ENCODE measurements at regions not wholly inside any gene's neighbourhood (a gene's known extent, or its start where the extent isn't known, plus 50 kb on each side); places are given as distances from the start of the nearest gene placed in this dataset.

DNA sequence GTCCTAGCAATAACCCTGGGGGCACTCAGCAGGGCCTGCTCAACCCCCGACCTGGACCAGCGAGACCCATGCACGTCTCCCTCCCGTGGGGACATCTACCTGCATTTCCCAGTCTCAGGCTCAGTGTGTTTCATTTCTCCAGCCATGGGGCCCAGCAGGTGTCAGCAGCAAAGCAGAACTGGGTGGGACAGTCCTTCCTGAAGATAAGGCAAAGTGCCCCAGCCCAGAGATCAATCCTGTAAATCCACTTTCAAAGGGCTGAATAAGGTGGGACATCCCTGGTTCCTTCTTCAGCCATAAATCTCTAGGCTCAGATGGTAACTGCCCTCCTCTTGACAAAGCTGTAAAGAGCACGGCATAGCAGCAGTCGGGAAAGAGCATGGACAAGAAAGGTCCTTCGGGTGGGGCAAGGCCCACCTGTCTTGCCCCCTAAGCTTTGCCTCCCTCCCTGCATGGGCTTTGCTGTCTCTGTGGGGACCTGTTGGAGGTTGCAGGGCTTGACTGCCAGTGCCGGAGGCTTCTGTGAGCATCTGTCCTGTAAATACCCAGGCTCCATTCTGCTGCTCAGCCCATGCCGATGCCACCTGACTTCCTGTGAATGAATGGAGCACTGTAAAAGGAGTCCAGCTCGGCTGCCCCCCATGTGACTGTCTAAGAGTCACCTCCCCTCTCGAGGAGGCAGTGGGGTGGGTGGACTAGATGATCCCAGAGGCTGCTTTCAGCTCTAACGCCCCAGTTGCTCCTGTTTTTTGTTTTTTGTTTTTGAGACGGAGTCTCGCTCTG, 84.8 kb upstream of the TBC1D3K start:
- no peak for ATAC-seq
- Mint-ChIP-seq H3K36me3 (no peaks in the 10 kb centered on the region), H3K27ac (no peak overlapping the region), H3K4me1 (0 out of 2 replicates have a peak, but pooled peaks cover 4% of the 10 kb centered on the region), H3K9me3 (no peaks in the 10 kb centered on the region), H3K27me3 (ENCODE audit: low read depth) (no peaks in the 10 kb centered on the region; the same call in none of the 2 replicates), H3K4me3 (no peak overlapping the region)
- ChIA-PET POLR2A (no interaction called here), CTCF (interaction anchor here (1.3 kb wide), 1 partner anchor 23 kb away, joined by 3 read pairs; no protein-coding TSS in a partner anchor)
- no peak for DNase-seq (ENCODE audit: low spot score)
- TF ChIP-seq ZSCAN18 (CRISPR knock-in tag; IDR thresholded peaks at IDR 0.05) (no peak), ZBTB21 (CRISPR knock-in tag; IDR thresholded peaks at IDR 0.05; ENCODE audit: borderline replicate concordance) (no peak), KAT7 (CRISPR knock-in tag; IDR thresholded peaks at IDR 0.05; ENCODE audit: borderline replicate concordance) (no peak), USF1 (CRISPR knock-in tag; IDR thresholded peaks at IDR 0.05) (no peak), CTCF (IDR thresholded peaks at IDR 0.05) (no peak), NFATC4 (CRISPR knock-in tag; IDR thresholded peaks at IDR 0.05) (no peak), ESRRA (CRISPR knock-in tag; IDR thresholded peaks at IDR 0.05; ENCODE audit: borderline replicate concordance) (no peak), ZNF138 (CRISPR knock-in tag; conservative IDR thresholded peaks at IDR 0.05) (no peak), TEAD1 (CRISPR knock-in tag; IDR thresholded peaks at IDR 0.05) (no peak), ZNF416 (CRISPR knock-in tag; IDR thresholded peaks at IDR 0.05) (no peak), NR2C2 (CRISPR knock-in tag; IDR thresholded peaks at IDR 0.05) (no peak), SP1 (CRISPR knock-in tag; conservative IDR thresholded peaks at IDR 0.05) (no peak), TCF7 (CRISPR knock-in tag; IDR thresholded peaks at IDR 0.05; ENCODE audit: low read depth) (no peak), NR3C1 (CRISPR knock-in tag; conservative IDR thresholded peaks at IDR 0.05; ENCODE audit: low read depth) (no peak), TP53 (CRISPR knock-in tag; IDR thresholded peaks at IDR 0.05) (no peak), GABPB1 (CRISPR knock-in tag; IDR thresholded peaks at IDR 0.05) (no peak), CREM (CRISPR knock-in tag; IDR thresholded peaks at IDR 0.05) (no peak)
- TF ChIP-seq, protein P1, sequence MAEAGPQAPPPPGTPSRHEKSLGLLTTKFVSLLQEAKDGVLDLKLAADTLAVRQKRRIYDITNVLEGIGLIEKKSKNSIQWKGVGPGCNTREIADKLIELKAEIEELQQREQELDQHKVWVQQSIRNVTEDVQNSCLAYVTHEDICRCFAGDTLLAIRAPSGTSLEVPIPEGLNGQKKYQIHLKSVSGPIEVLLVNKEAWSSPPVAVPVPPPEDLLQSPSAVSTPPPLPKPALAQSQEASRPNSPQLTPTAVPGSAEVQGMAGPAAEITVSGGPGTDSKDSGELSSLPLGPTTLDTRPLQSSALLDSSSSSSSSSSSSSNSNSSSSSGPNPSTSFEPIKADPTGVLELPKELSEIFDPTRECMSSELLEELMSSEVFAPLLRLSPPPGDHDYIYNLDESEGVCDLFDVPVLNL (CRISPR knock-in tag; IDR thresholded peaks at IDR 0.05; ENCODE audit: borderline replicate concordance, low read depth), result no peak

DNA sequence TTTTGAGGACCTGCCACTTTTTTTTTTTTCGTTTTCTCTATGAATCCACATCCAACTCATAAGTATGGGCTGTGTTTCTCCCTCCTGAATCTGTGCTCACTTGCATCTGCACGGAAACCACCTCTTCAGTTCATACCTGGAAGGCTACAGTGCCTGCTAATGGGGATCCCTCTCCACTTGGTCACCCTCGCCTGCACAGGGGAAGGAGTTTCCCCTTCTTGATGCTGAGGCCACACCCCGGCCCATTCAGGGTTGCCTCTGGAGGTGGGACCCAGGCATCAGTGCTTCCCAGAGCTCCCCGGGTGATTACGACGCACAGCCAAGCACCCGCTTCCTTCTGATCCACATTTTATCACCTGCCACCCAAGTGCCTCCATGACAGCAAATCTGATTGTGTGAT, 85.9 kb upstream of the TBC1D3K start:
- H3K27me3 Mint-ChIP-seq (ENCODE audit: low read depth), result no peaks in the 10 kb centered on the region; the same call in none of the 2 replicates
- no peak for DNase-seq (ENCODE audit: low spot score)
- H3K4me3 Mint-ChIP-seq, result no peak overlapping the region
- 0 out of 2 replicates have a peak, but pooled peaks cover 4% of the 10 kb centered on the region for H3K4me1 Mint-ChIP-seq
- ATAC-seq, result no peak
- ChIA-PET POLR2A (no interaction called here), CTCF (interaction anchor here (1.3 kb wide), 1 partner anchor 21 kb away, joined by 3 read pairs; no protein-coding TSS in a partner anchor)
- no peak overlapping the region for H3K27ac Mint-ChIP-seq
- no peaks in the 10 kb centered on the region for H3K36me3 Mint-ChIP-seq
- H3K9me3 Mint-ChIP-seq, result no peaks in the 10 kb centered on the region
- no peak for TF ChIP-seq ZBTB43 (CRISPR knock-in tag; IDR thresholded peaks at IDR 0.05)
- no peak for TF ChIP-seq FOXP4 (CRISPR knock-in tag; IDR thresholded peaks at IDR 0.05)
- TF ChIP-seq ZNF219 (CRISPR knock-in tag; IDR thresholded peaks at IDR 0.05; ENCODE audit: borderline replicate concordance), result no peak
- TF ChIP-seq ZNF416 (CRISPR knock-in tag; IDR thresholded peaks at IDR 0.05), result no peak
- TF ChIP-seq MYBL2 (CRISPR knock-in tag; IDR thresholded peaks at IDR 0.05), result no peak
- TF ChIP-seq, protein P2, sequence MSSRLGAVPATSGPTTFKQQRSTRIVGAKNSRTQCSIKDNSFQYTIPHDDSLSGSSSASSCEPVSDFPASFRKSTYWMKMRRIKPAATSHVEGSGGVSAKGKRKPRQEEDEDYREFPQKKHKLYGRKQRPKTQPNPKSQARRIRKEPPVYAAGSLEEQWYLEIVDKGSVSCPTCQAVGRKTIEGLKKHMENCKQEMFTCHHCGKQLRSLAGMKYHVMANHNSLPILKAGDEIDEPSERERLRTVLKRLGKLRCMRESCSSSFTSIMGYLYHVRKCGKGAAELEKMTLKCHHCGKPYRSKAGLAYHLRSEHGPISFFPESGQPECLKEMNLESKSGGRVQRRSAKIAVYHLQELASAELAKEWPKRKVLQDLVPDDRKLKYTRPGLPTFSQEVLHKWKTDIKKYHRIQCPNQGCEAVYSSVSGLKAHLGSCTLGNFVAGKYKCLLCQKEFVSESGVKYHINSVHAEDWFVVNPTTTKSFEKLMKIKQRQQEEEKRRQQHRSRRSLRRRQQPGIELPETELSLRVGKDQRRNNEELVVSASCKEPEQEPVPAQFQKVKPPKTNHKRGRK (CRISPR knock-in tag; IDR thresholded peaks at IDR 0.05; ENCODE audit: borderline replicate concordance), result no peak
- no peak for TF ChIP-seq FOXJ3 (CRISPR knock-in tag; IDR thresholded peaks at IDR 0.05; ENCODE audit: borderline replicate concordance)
- no peak for TF ChIP-seq NFE2L1 (CRISPR knock-in tag; IDR thresholded peaks at IDR 0.05)
- no peak for TF ChIP-seq ESRRA (CRISPR knock-in tag; IDR thresholded peaks at IDR 0.05; ENCODE audit: borderline replicate concordance)
